HCT116 (cell line): ENCODE measurements at regions not wholly inside any gene's neighbourhood (a gene's known extent, or its start where the extent isn't known, plus 50 kb on each side); places are given as distances from the start of the nearest gene placed in this dataset.

Experiments
- ATAC-seq: fragments of 200-7000 bp; cut with Tn5 transposase; 2 replicates; pipeline ENCODE4 v1.9.1; 2020; ENCODE audit warnings: mild to moderate bottlenecking, moderate library complexity
- BruUV-seq: library from RNA; stranded (reverse); fragments of 400-500 nt; replicated peaks from 2 replicates; lab custom pipeline; 2021; lab: Mats Ljungman, UMichigan
- CTCF ChIA-PET: fragments of 300-600 bp; sonication (Branson Sonifier 250); formaldehyde crosslinking; loops from one replicate; lab custom pipeline; 2021; ENCODE audit warnings: antibody characterized with exemption; lab: Charles Lee
- POLR2A ChIA-PET: fragments of 300-600, 350-600 bp; sonication (Branson Sonifier 250); formaldehyde crosslinking; loops from one replicate; lab custom pipeline; 2021; ENCODE audit warnings: antibody characterized with exemption; lab: Charles Lee
- RAD21 ChIA-PET, 2 experiments: fragments of 300-600 bp; sonication (Branson Sonifier 250); formaldehyde crosslinking; loops; one replicate each; lab custom pipeline; 2023; ENCODE audit warnings: low total read pairs in 2 of 2; ENCODE audit not compliant: uncharacterized antibody in 2 of 2, unreplicated experiment in 2 of 2, low non-redundant PET in 1 of 2; lab: Charles Lee
- DNase-seq: peaks from one replicate; pipeline ENCODE4 v3.0.0-alpha.2; 2010; ENCODE audit warnings: low read depth, low spot score
- H2AFZ ChIP-seq: fragments of 200-600 bp; shearing (Covaris generic), sonication (generic); 2 replicates; pipeline ENCODE4 v1.6.1; 2017; ENCODE audit warnings: low read depth, mixed run types, mixed read lengths, antibody characterized with exemption, low read length; ENCODE audit not compliant: poor library complexity, severe bottlenecking
- H3K27ac ChIP-seq: 2 replicates; pipeline ENCODE4 v1.5.1; 2012; ENCODE audit warnings: low read depth, low read length
- H3K27me3 ChIP-seq: fragments of 200-600 bp; sonication (generic); 2 replicates; pipeline ENCODE4 v1.6.1; 2016; ENCODE audit warnings: mixed run types, low read length, mixed read lengths; ENCODE audit not compliant: insufficient read depth
- H3K36me3 ChIP-seq, 2 experiments: fragments of 200-500 bp in 1 of 2; fragments of 200-600 bp in 1 of 2; sonication (Bioruptor generic) in 1 of 2; sonication (generic) in 1 of 2; 2 replicates each; pipeline versions ENCODE4 v1.5.1 to v1.6.1; 2014 to 2016; ENCODE audit warnings: low read length in 2 of 2, inconsistent platforms in 1 of 2, mixed read lengths in 1 of 2, mixed run types in 1 of 2; ENCODE audit not compliant: insufficient read depth in 2 of 2, control insufficient read depth in 1 of 2
- H3K4me1 ChIP-seq, 2 experiments: fragments of 200-600 bp in 1 of 2; sonication (generic) in 1 of 2; 2 replicates each; pipeline versions ENCODE4 v1.5.1 to v1.6.1; 2012 to 2017; ENCODE audit warnings: low read length in 2 of 2, inconsistent platforms in 1 of 2, mild to moderate bottlenecking in 1 of 2, mixed read lengths in 1 of 2, mixed run types in 1 of 2, moderate library complexity in 1 of 2; ENCODE audit not compliant: insufficient read depth in 2 of 2, control insufficient read depth in 1 of 2
- H3K4me2 ChIP-seq: fragments of 200-600 bp; sonication (generic); 2 replicates; pipeline ENCODE4 v1.6.1; 2017; ENCODE audit warnings: mixed run types, low read length, mixed read lengths
- H3K4me3 ChIP-seq, 2 experiments: fragments of 200-600 bp in 1 of 2; sonication (generic) in 1 of 2; replicated peaks in 1 of 2; 2 replicates each; pipeline ENCODE4 v1.5.1; 2011 to 2016; ENCODE audit warnings: low read length in 2 of 2, control low read depth in 1 of 2, low read depth in 1 of 2, mild to moderate bottlenecking in 1 of 2, mixed read lengths in 1 of 2, mixed run types in 1 of 2
- H3K79me2 ChIP-seq: fragments of 200-600 bp; sonication (generic); 2 replicates; pipeline ENCODE4 v1.6.1; 2017; ENCODE audit warnings: mild to moderate bottlenecking, mixed run types, low read length, moderate library complexity, mixed read lengths; ENCODE audit not compliant: insufficient read depth
- H3K9ac ChIP-seq: fragments of 200-600 bp; sonication (generic); 2 replicates; pipeline ENCODE4 v1.6.1; 2016; ENCODE audit warnings: low read length, mixed read lengths
- H3K9me2 ChIP-seq: fragments of 200-600 bp; sonication (generic), shearing (Covaris generic); 2 replicates; pipeline ENCODE4 v1.6.1; 2017; ENCODE audit warnings: mixed run types, mild to moderate bottlenecking, moderate library complexity; ENCODE audit not compliant: insufficient read depth
- H3K9me3 ChIP-seq, 2 experiments: fragments of 200-500 bp in 1 of 2; fragments of 200-600 bp in 1 of 2; sonication (Bioruptor generic) in 1 of 2; sonication (generic) in 1 of 2; 2 replicates each; pipeline ENCODE4 v1.6.1; 2014 to 2017; ENCODE audit warnings: low read length in 2 of 2, mixed read lengths in 2 of 2, inconsistent platforms in 1 of 2, low read depth in 1 of 2, mild to moderate bottlenecking in 1 of 2, mixed run types in 1 of 2, moderate library complexity in 1 of 2; ENCODE audit not compliant: control insufficient read depth in 1 of 2, insufficient read depth in 1 of 2
- H4K20me1 ChIP-seq: fragments of 200-600 bp; sonication (generic), shearing (Covaris generic); 2 replicates; pipeline ENCODE4 v1.6.1; 2017; ENCODE audit warnings: mixed run types, mild to moderate bottlenecking, moderate library complexity; ENCODE audit not compliant: insufficient read depth
- CBX3 ChIP-seq: IDR thresholded peaks from 2 replicates; pipeline ENCODE4 v1.6.1; 2012; ENCODE audit warnings: low read depth
- EGR1 ChIP-seq: IDR thresholded peaks from 2 replicates; pipeline ENCODE4 v1.6.1; 2012; ENCODE audit warnings: low read depth
- EZH2 ChIP-seq: fragments of 200-600 bp; sonication (generic); IDR thresholded peaks from 2 replicates; pipeline ENCODE4 v1.6.1; 2017; ENCODE audit warnings: antibody characterized with exemption, mixed run types
- EZH2phosphoT487 ChIP-seq: fragments of 200-600 bp; IDR thresholded peaks from 2 replicates; pipeline ENCODE4 v1.6.1; 2018; ENCODE audit warnings: antibody characterized with exemption, borderline replicate concordance
- JUND ChIP-seq: IDR thresholded peaks from 2 replicates; pipeline ENCODE4 v1.6.1; 2012
- MAX ChIP-seq: IDR thresholded peaks from 2 replicates; pipeline ENCODE4 v1.6.1; 2012
- POLR2AphosphoS5 ChIP-seq: IDR thresholded peaks from 2 replicates; pipeline ENCODE4 v1.6.1; 2011; ENCODE audit warnings: mild to moderate bottlenecking, low read depth, low read length, moderate library complexity
- RAD21 ChIP-seq: IDR thresholded peaks from 2 replicates; pipeline ENCODE4 v1.6.1; 2012; ENCODE audit warnings: low read depth, mild to moderate bottlenecking
- SIN3A ChIP-seq: IDR thresholded peaks from 2 replicates; pipeline ENCODE4 v1.6.1; 2012; ENCODE audit warnings: low read depth
- YY1 ChIP-seq: IDR thresholded peaks from 2 replicates; pipeline ENCODE4 v1.6.1; 2011; ENCODE audit warnings: low read length, low read depth, moderate library complexity, mild to moderate bottlenecking; ENCODE audit not compliant: insufficient replicate concordance; ENCODE audit errors: extremely low read depth
- ZNF274 ChIP-seq: fragments of 200-500 bp; sonication (Bioruptor generic); IDR thresholded peaks from 2 replicates; pipeline ENCODE4 v1.6.1; 2014; ENCODE audit warnings: mild to moderate bottlenecking, low read depth, low read length, inconsistent platforms
- intact Hi-C: fragments of 100-400 bp; cut with micrococcal nuclease; formaldehyde crosslinking; loops from 2 replicates; pipeline ENCODE4 v1.10.0; 2022
- TF ChIP-seq, protein P1 (sequence below): IDR thresholded peaks from 2 replicates; pipeline ENCODE4 v1.6.1; 2011; ENCODE audit warnings: mild to moderate bottlenecking, low read length, moderate library complexity; ENCODE audit not compliant: insufficient replicate concordance; ENCODE audit errors: extremely low read depth
- TF ChIP-seq, protein P2 (sequence below): IDR thresholded peaks from 2 replicates; pipeline ENCODE4 v1.6.1; 2012

GRCh38 chr7:110156511-110156910 is 934.4 kb upstream of the LRRN3 start:
- Histone ChIP-seq H3K27ac (no peak overlapping the region), H3K9me3 (no peaks in the 10 kb centered on the region), H2AFZ (no peak overlapping the region), H3K9ac (no peak overlapping the region), H3K4me2 (no peak overlapping the region), H3K4me1 (no peaks in the 10 kb centered on the region), H3K4me3 (no peak overlapping the region), H3K9me2 (no peaks in the 10 kb centered on the region), H4K20me1 (no peaks in the 10 kb centered on the region), H3K27me3 (no peaks in the 10 kb centered on the region), H3K36me3 (no peaks in the 10 kb centered on the region), H3K79me2 (no peaks in the 10 kb centered on the region)
- no TSS peak for BruUV-seq
- ATAC-seq (no peak), DNase-seq (no peak)
- RAD21 ChIA-PET, result no interaction called here
- CTCF ChIA-PET, result no interaction called here
- POLR2A ChIA-PET, result no interaction called here
- intact Hi-C loops, result no loop called here
- TF ChIP-seq SIN3A (no peak), CBX3 (no peak), EZH2 (no peak), JUND (no peak), MAX (no peak), ZNF274 (no peak), RAD21 (no peak)

DNA sequence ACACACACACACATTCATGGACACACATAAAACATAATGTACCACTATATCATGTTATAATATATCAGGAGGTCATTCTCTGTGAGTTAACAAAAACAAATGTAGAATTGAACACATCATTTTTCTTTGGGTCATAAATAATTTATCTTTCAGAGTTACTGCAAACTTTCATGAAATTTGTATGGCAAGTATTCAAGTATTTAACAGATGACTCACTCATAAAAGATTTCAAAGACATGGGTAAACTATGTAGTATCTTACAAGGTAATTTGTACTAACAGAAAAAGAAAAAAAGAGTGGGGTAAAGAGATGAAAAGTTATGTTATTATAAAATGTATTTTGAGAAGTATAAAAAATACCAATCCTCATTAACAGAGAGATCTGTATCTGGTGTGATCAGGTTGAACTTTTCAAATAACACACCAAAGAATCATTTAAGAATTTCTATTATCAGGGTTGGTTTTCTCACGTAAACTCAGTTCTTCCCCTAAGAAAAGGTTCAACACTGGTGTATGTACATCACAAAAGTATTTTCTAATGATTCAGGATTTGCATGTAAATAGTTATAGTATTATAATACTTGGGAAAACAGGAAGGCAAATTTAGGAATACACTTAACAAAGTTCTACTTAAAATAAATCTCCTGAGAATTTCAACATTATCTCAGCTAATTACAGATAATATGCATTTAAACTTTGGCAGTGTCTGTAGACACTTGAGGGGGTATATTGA is 933.1 kb upstream of the LRRN3 start:
- H3K27me3 ChIP-seq, result no peaks in the 10 kb centered on the region
- no peak overlapping the region for H3K4me3 ChIP-seq
- no peaks in the 10 kb centered on the region for H3K9me3 ChIP-seq
- intact Hi-C loops, result no loop called here
- ATAC-seq, result no peak
- H3K4me1 ChIP-seq, result no peaks in the 10 kb centered on the region
- H3K4me2 ChIP-seq, result no peak overlapping the region
- no peak for TF ChIP-seq YY1
- TF ChIP-seq POLR2AphosphoS5, result no peak
- TF ChIP-seq CBX3, result no peak
- no peak for TF ChIP-seq EZH2phosphoT487
- TF ChIP-seq, protein P1, sequence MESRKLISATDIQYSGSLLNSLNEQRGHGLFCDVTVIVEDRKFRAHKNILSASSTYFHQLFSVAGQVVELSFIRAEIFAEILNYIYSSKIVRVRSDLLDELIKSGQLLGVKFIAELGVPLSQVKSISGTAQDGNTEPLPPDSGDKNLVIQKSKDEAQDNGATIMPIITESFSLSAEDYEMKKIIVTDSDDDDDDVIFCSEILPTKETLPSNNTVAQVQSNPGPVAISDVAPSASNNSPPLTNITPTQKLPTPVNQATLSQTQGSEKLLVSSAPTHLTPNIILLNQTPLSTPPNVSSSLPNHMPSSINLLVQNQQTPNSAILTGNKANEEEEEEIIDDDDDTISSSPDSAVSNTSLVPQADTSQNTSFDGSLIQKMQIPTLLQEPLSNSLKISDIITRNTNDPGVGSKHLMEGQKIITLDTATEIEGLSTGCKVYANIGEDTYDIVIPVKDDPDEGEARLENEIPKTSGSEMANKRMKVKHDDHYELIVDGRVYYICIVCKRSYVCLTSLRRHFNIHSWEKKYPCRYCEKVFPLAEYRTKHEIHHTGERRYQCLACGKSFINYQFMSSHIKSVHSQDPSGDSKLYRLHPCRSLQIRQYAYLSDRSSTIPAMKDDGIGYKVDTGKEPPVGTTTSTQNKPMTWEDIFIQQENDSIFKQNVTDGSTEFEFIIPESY, result no peak
- TF ChIP-seq JUND, result no peak
- TF ChIP-seq, protein P2, sequence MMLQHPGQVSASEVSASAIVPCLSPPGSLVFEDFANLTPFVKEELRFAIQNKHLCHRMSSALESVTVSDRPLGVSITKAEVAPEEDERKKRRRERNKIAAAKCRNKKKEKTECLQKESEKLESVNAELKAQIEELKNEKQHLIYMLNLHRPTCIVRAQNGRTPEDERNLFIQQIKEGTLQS, result no peak
- TF ChIP-seq RAD21, result no peak
- TF ChIP-seq EGR1, result no peak
- H3K36me3 ChIP-seq, result no peaks in the 10 kb centered on the region
- ChIA-PET CTCF (no interaction called here), POLR2A (no interaction called here), RAD21 (no interaction called here)
- BruUV-seq, result no TSS peak
- DNase-seq, result no peak
- H3K27ac ChIP-seq, result no peak overlapping the region
- no peaks in the 10 kb centered on the region for H4K20me1 ChIP-seq
- H3K9ac ChIP-seq, result no peak overlapping the region
- no peak overlapping the region for H2AFZ ChIP-seq
- no peaks in the 10 kb centered on the region for H3K9me2 ChIP-seq
- no peaks in the 10 kb centered on the region for H3K79me2 ChIP-seq
